ENCODE measurements at regions not wholly inside any gene's neighbourhood (a gene's known extent, or its start where the extent isn't known, plus 50 kb on each side); places are given as distances from the start of the nearest gene placed in this dataset.

DNA sequence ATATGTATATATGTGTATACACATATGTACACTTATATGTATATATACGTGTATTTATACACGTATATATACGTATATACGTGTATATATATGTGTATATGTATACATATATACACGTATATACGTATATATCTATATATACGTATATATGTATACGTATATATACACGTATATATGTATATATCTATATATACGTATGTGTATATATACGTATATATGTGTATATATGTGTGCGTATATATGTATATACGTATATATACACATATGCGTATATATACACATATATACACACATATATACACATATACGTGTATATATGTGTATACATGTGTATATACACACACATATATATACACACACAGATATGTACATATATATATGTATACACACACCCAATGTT is 348.0 kb upstream of the LCORL start:
- Histone ChIP-seq H3K14ac (ENCODE audit: insufficient read depth, low read length) (no peak overlapping the region), H3K18ac (ENCODE audit: insufficient read length, low read depth, low read length) (no peak overlapping the region), H3K79me1 (ENCODE audit: insufficient read depth, low read depth, low read length, poor library complexity, severe bottlenecking) (no peaks in the 10 kb centered on the region), H3K4me1 (ENCODE audit: insufficient read depth, low read length) (no peaks in the 10 kb centered on the region), H2BK12ac (ENCODE audit: insufficient read length, low read depth, low read length) (no peak overlapping the region), H4K5ac (ENCODE audit: insufficient read length, low read depth, low read length) (no peak overlapping the region), H3T11ph (ENCODE audit: low read length) (no peak overlapping the region), H2BK120ac (ENCODE audit: low read depth, low read length, poor library complexity, severe bottlenecking) (no peak overlapping the region), H3K23ac (ENCODE audit: insufficient read length, low read depth, low read length) (no peak overlapping the region), H2BK20ac (ENCODE audit: low read depth, low read length, poor library complexity, severe bottlenecking) (no peak overlapping the region), H4K20me1 (ENCODE audit: control insufficient read depth, insufficient read depth, insufficient read length) (no peaks in the 10 kb centered on the region), H3K9me3 (ENCODE audit: control insufficient read depth, low read depth, low read length) (no peaks in the 10 kb centered on the region), H3K4ac (ENCODE audit: low read depth, low read length) (no peak overlapping the region), H2AK5ac (ENCODE audit: insufficient read length, low read length) (no peak overlapping the region), H3K23me2 (ENCODE audit: insufficient read length, low read depth, low read length, poor library complexity, severe bottlenecking) (no peaks in the 10 kb centered on the region), H3K9ac (ENCODE audit: extremely low read depth, insufficient read length, low read length) (no peak overlapping the region), H2BK15ac (ENCODE audit: low read depth, low read length) (no peak overlapping the region), H4K8ac (replicated peaks; ENCODE audit: insufficient read length, low read depth, low read length) (no peak overlapping the region), H4K91ac (ENCODE audit: insufficient read length, low read depth, low read length) (no peak overlapping the region), H3K27me3 (ENCODE audit: insufficient read depth, low read length) (no peaks in the 10 kb centered on the region), H2AFZ (ENCODE audit: low read length) (no peak overlapping the region), H3K56ac (ENCODE audit: insufficient read length, low read depth, low read length) (no peak overlapping the region), H2BK5ac (ENCODE audit: insufficient read length, low read length) (no peak overlapping the region), H3K4me2 (ENCODE audit: insufficient read depth, insufficient read length, low read length) (no peak overlapping the region), H3K79me2 (ENCODE audit: insufficient read depth, low read length) (no peaks in the 10 kb centered on the region), H3K27ac (ENCODE audit: insufficient read length, low read depth, low read length) (no peak overlapping the region)
- no peak for DNase-seq
- Mint-ChIP-seq H3K36me3 (ENCODE audit: insufficient read depth in 1 of 3, low read depth in 3 of 3) (no peaks in the 10 kb centered on the region), H3K4me1 (no peaks in the 10 kb centered on the region), H3K4me3 (no peak overlapping the region), H3K9me3 (peaks cover 0 to 3% of the 10 kb centered on the region in 2 experiments; a peak in 1 of 5 replicates), H3K27ac (no peak overlapping the region), H3K27me3 (ENCODE audit: low read depth) (peaks cover 19% of the 10 kb centered on the region)
- WGBS (ENCODE audit: extremely low coverage, insufficient read length, low lambda C conversion rate): no CpG with 5 or more reads among the region's 15 CpGs
- TF ChIP-seq, protein P1, sequence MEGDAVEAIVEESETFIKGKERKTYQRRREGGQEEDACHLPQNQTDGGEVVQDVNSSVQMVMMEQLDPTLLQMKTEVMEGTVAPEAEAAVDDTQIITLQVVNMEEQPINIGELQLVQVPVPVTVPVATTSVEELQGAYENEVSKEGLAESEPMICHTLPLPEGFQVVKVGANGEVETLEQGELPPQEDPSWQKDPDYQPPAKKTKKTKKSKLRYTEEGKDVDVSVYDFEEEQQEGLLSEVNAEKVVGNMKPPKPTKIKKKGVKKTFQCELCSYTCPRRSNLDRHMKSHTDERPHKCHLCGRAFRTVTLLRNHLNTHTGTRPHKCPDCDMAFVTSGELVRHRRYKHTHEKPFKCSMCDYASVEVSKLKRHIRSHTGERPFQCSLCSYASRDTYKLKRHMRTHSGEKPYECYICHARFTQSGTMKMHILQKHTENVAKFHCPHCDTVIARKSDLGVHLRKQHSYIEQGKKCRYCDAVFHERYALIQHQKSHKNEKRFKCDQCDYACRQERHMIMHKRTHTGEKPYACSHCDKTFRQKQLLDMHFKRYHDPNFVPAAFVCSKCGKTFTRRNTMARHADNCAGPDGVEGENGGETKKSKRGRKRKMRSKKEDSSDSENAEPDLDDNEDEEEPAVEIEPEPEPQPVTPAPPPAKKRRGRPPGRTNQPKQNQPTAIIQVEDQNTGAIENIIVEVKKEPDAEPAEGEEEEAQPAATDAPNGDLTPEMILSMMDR (conservative IDR thresholded peaks at IDR 0.05): no peak
